Coronary artery (tissue), 2 donors: ENCODE measurements at regions not wholly inside any gene's neighbourhood (a gene's known extent, or its start where the extent isn't known, plus 50 kb on each side); places are given as distances from the start of the nearest gene placed in this dataset.

Experiments used
- DNase-seq: peaks from one replicate; pipeline ENCODE4 v3.0.0-alpha.2; 2017; ENCODE audit warnings: low spot score
- H3K27ac ChIP-seq, 2 donors: fragments of 200-600 bp; sonication (generic); one replicate each; pipeline ENCODE4 v1.5.1; 2016 to 2019
- H3K4me3 ChIP-seq: fragments of 200-600 bp; sonication (generic); 2 replicates; pipeline ENCODE4 v1.5.1; 2016; ENCODE audit warnings: mild to moderate bottlenecking, moderate library complexity
- CTCF ChIP-seq: fragments of 200-600 bp; sonication (generic); IDR thresholded peaks from one replicate; pipeline ENCODE4 v1.5.1; 2019; ENCODE audit warnings: antibody characterized with exemption

GRCh38 chr1:188891958-188892357 lies 1585.7 kb downstream of the BRINP3 start:
- TF ChIP-seq CTCF = no peak
- Histone ChIP-seq H3K4me3 (no peak overlapping the region), H3K27ac (no peak overlapping the region)
- DNase-seq = no peak

- H3K27ac ChIP-seq = no peak overlapping the region
- no peak for TF ChIP-seq CTCF
- H3K4me3 ChIP-seq = no peak overlapping the region
- no peak for DNase-seq
Measured at GRCh38 chr1:188895611-188896010, 1582.1 kb downstream of the BRINP3 start.

- Histone ChIP-seq H3K27ac (no peak overlapping the region), H3K4me3 (no peak overlapping the region)
- TF ChIP-seq CTCF = no peak
- no peak for DNase-seq
Measured at GRCh38 chr1:188903241-188903640, 1574.4 kb downstream of the BRINP3 start.

GRCh38 chr1:188904201-188904600 lies 1573.5 kb downstream of the BRINP3 start:
- DNase-seq = no peak
- Histone ChIP-seq H3K27ac (no peak overlapping the region), H3K4me3 (no peak overlapping the region)
- TF ChIP-seq CTCF = no peak

- Histone ChIP-seq H3K4me3 (no peak overlapping the region), H3K27ac (no peak overlapping the region)
- no peak for DNase-seq
- TF ChIP-seq CTCF = no peak
Measured at GRCh38 chr1:188906921-188907641, 1570.6 kb downstream of the BRINP3 start.

- no peak overlapping the region for H3K27ac ChIP-seq
- no peak for DNase-seq
- no peak for TF ChIP-seq CTCF
- no peak overlapping the region for H3K4me3 ChIP-seq
Measured at GRCh38 chr1:188930382-188930781, 1547.3 kb downstream of the BRINP3 start.

- DNase-seq = no peak
- Histone ChIP-seq H3K4me3 (no peak overlapping the region), H3K27ac (no peak overlapping the region)
- TF ChIP-seq CTCF = no peak
Measured at GRCh38 chr1:188931506-188931905, 1546.2 kb downstream of the BRINP3 start.
